CD4-positive, alpha-beta T cell treated with Interleukin-17A for 1 hour (primary cell): ENCODE measurements at regions not wholly inside any gene's neighbourhood (a gene's known extent, or its start where the extent isn't known, plus 50 kb on each side); places are given as distances from the start of the nearest gene placed in this dataset.
"Not testable (repeated sequence)": the region's sequence is repeated elsewhere in the genome, so short reads cannot be mapped to it uniquely, and the experiment has no call there.

Experiments
- DNase-seq: peaks from one replicate; pipeline ENCODE4 v3.0.0-alpha.2; 2020

- DNase-seq: no peak
These were observed 505.0 kb upstream of the FLRT2 start for GRCh38 chr14:85024931-85025330.

DNA sequence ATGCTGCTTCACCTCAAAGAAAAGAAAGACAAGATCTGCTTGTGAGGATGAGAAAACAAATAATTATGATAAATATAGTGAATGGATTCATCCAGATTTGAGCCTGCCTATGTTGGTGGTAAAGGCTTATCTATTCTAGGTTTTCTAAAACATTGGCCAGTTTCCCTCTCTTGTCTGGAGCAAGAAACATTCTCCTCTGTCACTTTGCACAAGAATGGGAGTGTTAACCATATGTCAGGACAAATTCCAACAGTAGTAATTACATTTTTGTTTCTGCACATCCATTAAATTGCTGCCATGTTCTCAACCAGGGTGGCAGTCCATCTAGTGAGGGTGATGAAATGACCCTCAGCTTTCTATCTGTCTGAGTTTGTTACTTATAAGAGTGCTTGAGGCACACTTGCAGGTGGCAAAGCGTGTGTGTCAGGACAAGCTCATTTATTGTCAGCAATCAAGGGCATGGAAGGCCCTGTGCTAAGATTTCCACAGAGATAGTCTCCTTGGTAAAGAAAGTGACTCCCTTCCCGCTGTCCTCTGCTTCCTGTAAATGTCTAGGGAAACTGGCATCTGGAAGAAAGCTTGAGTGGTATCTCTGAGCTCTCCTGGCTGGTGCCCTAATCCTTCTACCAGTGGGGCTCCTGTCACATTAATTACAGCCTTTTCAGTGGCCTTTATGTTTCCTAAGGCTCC is 502.1 kb upstream of the FLRT2 start:
- no peak for DNase-seq

GRCh38 chr14:85037411-85037810 is 492.5 kb upstream of the FLRT2 start:
- DNase-seq: no peak

DNA sequence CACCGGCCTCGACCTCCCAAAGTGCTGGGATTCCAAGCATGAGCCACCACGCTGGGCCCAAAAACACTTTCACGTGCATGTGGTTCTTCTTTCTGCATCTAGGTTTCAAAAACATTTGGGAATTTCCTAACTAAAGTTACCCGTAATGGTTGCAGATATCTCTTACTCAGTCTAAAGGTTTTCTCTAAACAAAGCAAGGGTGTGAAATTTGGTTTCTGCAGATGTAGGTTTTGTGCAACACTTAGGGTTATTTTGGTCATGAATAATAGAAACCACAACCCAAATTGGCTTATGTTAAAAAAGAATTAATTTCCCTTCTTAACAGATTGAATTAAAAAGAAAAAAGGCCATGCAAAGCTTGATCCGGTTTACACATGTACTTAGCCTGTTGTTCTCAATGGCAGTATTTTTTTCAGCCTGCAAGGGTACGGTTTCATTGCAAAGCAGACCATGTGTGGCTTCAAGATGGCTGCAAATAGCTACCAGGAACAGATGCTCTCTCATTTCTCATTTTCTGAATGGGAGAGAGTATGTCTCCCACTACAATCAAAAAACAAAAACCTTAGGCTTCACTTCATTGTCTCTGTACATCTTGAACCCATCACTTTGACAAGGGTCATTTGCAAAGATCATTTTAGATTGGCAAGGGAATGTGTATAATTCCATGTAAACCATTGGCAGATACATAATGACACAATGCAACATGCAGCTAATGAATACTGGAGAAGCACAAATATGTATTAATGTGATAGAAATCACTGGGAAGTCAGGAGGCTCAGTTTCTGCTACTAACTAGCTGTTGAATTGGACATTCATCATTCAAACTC is 491.2 kb upstream of the FLRT2 start:
- no peak for DNase-seq

- DNase-seq: no peak
These were observed 490.7 kb upstream of the FLRT2 start for GRCh38 chr14:85039353-85039626.

GRCh38 chr14:85040046-85040685 is 489.8 kb upstream of the FLRT2 start:
- no peak for DNase-seq

GRCh38 chr14:85041618-85042017 is 488.3 kb upstream of the FLRT2 start:
- no peak for DNase-seq

- no peak for DNase-seq
These were observed 487.6 kb upstream of the FLRT2 start for GRCh38 chr14:85042301-85042700.

- DNase-seq: no peak
These were observed 479.8 kb upstream of the FLRT2 start for GRCh38 chr14:85050180-85050579.

DNA sequence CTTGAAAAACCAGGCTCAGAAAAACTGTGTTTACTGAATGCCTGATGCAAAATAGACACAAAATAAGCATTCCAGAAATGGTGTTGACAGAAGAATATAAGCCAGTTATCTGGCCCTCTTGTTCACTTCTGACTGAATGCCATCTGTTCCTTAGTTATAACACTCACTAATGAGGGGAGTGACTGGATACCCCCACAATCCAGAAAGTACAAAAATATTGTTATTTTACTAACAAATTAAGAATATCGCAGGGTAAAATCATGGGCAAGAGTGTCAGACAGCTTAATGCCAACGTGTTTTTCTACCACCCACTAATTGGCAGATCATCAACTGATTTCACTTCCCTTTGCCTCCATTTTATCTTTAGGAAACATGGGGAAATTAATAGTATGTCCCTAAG is 477.3 kb upstream of the FLRT2 start:
- DNase-seq: no peak

GRCh38 chr14:85054178-85054577 is 475.8 kb upstream of the FLRT2 start:
- no peak for DNase-seq

DNA sequence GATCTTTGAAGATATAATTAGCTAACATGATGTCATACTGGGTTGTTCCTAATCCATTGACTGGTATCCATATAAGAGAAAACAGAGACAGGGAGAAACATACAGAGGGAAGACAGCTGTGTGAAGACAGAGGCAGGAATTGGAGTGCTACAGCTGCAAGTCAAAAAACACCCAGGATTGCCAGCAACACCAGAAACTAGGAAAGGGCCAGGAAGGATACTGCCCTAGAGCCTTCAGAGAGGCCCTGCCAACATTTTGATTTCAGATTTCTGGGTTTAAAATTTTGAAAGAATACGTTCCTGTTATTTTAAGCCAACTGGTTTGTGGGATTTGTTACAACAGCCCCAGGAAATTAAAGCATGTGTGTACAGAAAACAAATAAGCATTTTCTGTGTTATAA is 473.7 kb upstream of the FLRT2 start:
- no peak for DNase-seq

DNA sequence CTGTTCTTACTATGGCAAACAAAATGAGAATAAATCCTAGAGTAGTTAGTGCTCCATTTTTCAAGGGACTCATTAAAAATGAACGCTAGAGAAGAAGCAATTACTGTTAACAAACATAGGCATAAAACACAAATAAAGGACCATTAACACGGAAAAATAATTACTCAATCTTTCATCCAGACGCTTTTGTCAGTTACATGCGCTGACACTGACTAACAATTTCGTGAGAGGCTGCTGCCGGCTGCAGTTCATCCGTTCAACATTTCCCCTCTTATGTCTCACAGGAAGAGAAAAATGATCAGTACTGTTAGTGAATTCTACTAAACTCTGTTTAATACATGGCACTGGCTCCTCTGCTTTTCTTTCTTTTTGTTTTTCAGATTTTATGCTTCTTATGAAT is 472.7 kb upstream of the FLRT2 start:
- DNase-seq: no peak

DNA sequence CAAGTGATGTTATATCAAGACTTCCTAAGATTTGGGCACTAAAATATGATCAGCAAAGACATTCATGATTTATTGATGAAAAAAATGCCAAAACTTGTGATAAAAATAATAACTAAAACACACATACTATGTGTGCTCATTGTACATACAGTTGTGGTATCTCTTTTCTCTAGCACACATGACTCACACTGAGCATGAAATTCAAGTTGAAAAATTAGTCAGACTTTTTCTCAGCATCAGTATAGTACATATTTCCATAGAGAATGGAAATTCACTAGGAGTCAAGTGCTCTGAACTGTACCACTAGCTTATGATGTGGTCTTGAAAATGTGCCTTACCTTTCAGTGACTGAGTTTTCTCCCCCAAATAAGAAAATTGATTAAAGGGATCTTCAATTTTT is 471.8 kb upstream of the FLRT2 start:
- no peak for DNase-seq

DNA sequence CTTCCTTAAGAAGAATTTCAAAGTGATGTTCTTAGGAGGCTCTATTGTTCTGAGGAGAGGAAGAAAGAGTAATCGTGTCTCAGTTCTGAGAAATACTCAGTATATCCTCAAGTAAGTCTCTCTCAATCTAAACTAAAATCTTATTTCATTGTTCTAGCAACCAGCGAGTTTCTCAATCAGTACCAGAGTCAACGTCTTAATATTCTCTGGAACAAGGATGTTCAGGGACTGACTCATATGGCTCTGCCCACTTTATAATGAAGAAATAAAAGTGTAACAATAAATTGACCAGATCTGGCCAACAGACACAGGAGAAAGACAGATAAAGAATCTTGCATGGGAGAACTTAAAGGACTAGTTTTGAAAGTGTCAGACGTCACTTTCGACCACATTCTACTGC is 469.8 kb upstream of the FLRT2 start:
- no peak for DNase-seq

- DNase-seq: no peak
These were observed 468.7 kb upstream of the FLRT2 start for GRCh38 chr14:85061256-85061655.

- DNase-seq: no peak
These were observed 466.2 kb upstream of the FLRT2 start for GRCh38 chr14:85063747-85064146.

GRCh38 chr14:85071447-85071846 is 458.5 kb upstream of the FLRT2 start:
- no peak for DNase-seq

GRCh38 chr14:85074955-85075354 is 455.0 kb upstream of the FLRT2 start:
- no peak for DNase-seq

DNA sequence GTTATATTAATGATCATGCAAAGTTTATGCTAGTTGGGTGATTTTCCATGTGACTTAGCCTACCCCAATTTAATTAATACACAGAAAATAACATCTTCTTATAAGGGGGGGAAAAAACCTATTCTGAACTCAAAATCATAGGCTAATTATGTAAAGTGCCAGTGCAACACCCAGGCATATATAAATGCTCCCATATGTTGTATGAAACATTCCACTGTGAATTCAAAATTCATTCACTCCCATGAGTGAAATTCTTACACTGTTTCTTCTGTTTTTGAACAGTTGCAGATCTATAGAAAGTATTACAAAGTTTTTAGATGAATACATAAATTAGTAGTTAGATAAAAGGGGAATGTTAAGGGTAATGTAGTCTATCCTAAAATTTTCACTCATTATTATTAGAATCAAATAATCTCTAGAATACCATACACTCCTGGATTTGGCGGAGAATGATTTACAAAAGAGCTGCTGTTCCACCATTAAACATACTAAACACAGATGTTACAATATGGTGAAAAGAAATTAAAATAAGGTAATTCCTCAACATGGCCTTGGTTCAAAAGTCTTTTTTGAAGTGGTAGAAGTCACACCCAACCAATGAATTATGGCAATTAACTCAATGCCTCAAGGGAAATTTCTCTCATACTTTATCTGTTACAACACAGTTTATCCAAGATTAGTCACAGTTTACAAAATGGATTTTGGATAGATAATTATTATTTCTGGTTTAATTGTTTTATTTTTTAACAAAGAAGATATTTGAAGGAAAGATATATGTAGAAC is 454.1 kb upstream of the FLRT2 start:
- no peak for DNase-seq

- DNase-seq: not testable (repeated sequence)
These were observed 452.2 kb upstream of the FLRT2 start for GRCh38 chr14:85077716-85078115.

GRCh38 chr14:85079842-85080730 is 449.9 kb upstream of the FLRT2 start:
- no peak for DNase-seq
